H9 (cell line): ENCODE measurements at regions not wholly inside any gene's neighbourhood (a gene's known extent, or its start where the extent isn't known, plus 50 kb on each side); places are given as distances from the start of the nearest gene placed in this dataset.

Source experiments
- DNase-seq: peaks from one replicate; pipeline ENCODE4 v3.0.0-alpha.2; 2017
- H2AFZ ChIP-seq: one replicate; pipeline ENCODE4 v1.6.1; 2013; ENCODE audit warnings: mild to moderate bottlenecking, low read length, control low read depth, moderate library complexity
- H2AK5ac ChIP-seq: 2 replicates; pipeline ENCODE4 v1.6.1; 2013; ENCODE audit warnings: low read length, control low read depth, mixed read lengths; ENCODE audit not compliant: insufficient read length
- H2BK120ac ChIP-seq: one replicate; pipeline ENCODE4 v1.6.1; 2013; ENCODE audit warnings: low read depth, mild to moderate bottlenecking, low read length, control low read depth, inconsistent platforms; ENCODE audit not compliant: poor library complexity, severe bottlenecking
- H2BK12ac ChIP-seq: 2 replicates; pipeline ENCODE4 v1.6.1; 2013; ENCODE audit warnings: low read length, control low read depth, mixed read lengths, low read depth; ENCODE audit not compliant: insufficient read length
- H2BK15ac ChIP-seq: 2 replicates; pipeline ENCODE4 v1.6.1; 2013; ENCODE audit warnings: low read depth, low read length, control low read depth
- H2BK20ac ChIP-seq: one replicate; pipeline ENCODE4 v1.6.1; 2013; ENCODE audit warnings: low read depth, mild to moderate bottlenecking, low read length, control low read depth, inconsistent platforms; ENCODE audit not compliant: poor library complexity, severe bottlenecking
- H2BK5ac ChIP-seq: 2 replicates; pipeline ENCODE4 v1.6.1; 2013; ENCODE audit warnings: low read length, control low read depth, mixed read lengths; ENCODE audit not compliant: insufficient read length
- H3K14ac ChIP-seq: 2 replicates; pipeline ENCODE4 v1.6.1; 2013; ENCODE audit warnings: low read length, control low read depth; ENCODE audit not compliant: insufficient read depth
- H3K18ac ChIP-seq: 2 replicates; pipeline ENCODE4 v1.6.1; 2013; ENCODE audit warnings: low read depth, mild to moderate bottlenecking, mixed read lengths, low read length, control low read depth; ENCODE audit not compliant: insufficient read length
- H3K23ac ChIP-seq: 2 replicates; pipeline ENCODE4 v1.6.1; 2013; ENCODE audit warnings: low read length, control low read depth, mixed read lengths, low read depth; ENCODE audit not compliant: insufficient read length
- H3K23me2 ChIP-seq: 2 replicates; pipeline ENCODE4 v1.6.1; 2013; ENCODE audit warnings: low read depth, mild to moderate bottlenecking, mixed read lengths, low read length, control low read depth; ENCODE audit not compliant: insufficient read length, poor library complexity, severe bottlenecking
- H3K27ac ChIP-seq: 2 replicates; pipeline ENCODE4 v1.5.1; 2013; ENCODE audit warnings: low read length, control low read depth, mixed read lengths, low read depth; ENCODE audit not compliant: insufficient read length
- H3K27me3 ChIP-seq: 2 replicates; pipeline ENCODE4 v1.6.1; 2013; ENCODE audit warnings: low read length, control low read depth, inconsistent platforms; ENCODE audit not compliant: insufficient read depth
- H3K4ac ChIP-seq: 2 replicates; pipeline ENCODE4 v1.6.1; 2013; ENCODE audit warnings: low read depth, mild to moderate bottlenecking, control low read depth, inconsistent platforms, low read length, moderate library complexity
- H3K4me1 ChIP-seq: 2 replicates; pipeline ENCODE4 v1.6.1; 2013; ENCODE audit warnings: low read length, control low read depth, inconsistent platforms; ENCODE audit not compliant: insufficient read depth
- H3K4me2 ChIP-seq: 2 replicates; pipeline ENCODE4 v1.6.1; 2013; ENCODE audit warnings: low read length, control low read depth, mixed read lengths; ENCODE audit not compliant: insufficient read length, insufficient read depth
- H3K56ac ChIP-seq: 2 replicates; pipeline ENCODE4 v1.6.1; 2013; ENCODE audit warnings: low read depth, mild to moderate bottlenecking, mixed read lengths, low read length, control low read depth; ENCODE audit not compliant: insufficient read length
- H3K79me1 ChIP-seq: 2 replicates; pipeline ENCODE4 v1.6.1; 2013; ENCODE audit warnings: low read depth, mild to moderate bottlenecking, moderate library complexity, low read length, control low read depth, inconsistent platforms; ENCODE audit not compliant: insufficient read depth, poor library complexity, severe bottlenecking
- H3K79me2 ChIP-seq: 2 replicates; pipeline ENCODE4 v1.6.1; 2013; ENCODE audit warnings: low read length, control low read depth, inconsistent platforms; ENCODE audit not compliant: insufficient read depth
- H3K9ac ChIP-seq: 2 replicates; pipeline ENCODE4 v1.6.1; 2013; ENCODE audit warnings: low read length, control low read depth, mixed read lengths; ENCODE audit not compliant: insufficient read length; ENCODE audit errors: extremely low read depth
- H3K9me3 ChIP-seq: one replicate; pipeline ENCODE4 v1.6.1; 2013; ENCODE audit warnings: low read depth, low read length, inconsistent platforms; ENCODE audit not compliant: control insufficient read depth
- H3T11ph ChIP-seq: one replicate; pipeline ENCODE4 v1.6.1; 2013; ENCODE audit warnings: mild to moderate bottlenecking, low read length, control low read depth, inconsistent platforms
- H4K20me1 ChIP-seq: one replicate; pipeline ENCODE4 v1.6.1; 2013; ENCODE audit not compliant: control insufficient read depth, insufficient read length, insufficient read depth
- H4K5ac ChIP-seq: 2 replicates; pipeline ENCODE4 v1.6.1; 2013; ENCODE audit warnings: low read depth, mild to moderate bottlenecking, mixed read lengths, low read length, control low read depth; ENCODE audit not compliant: insufficient read length
- H4K8ac ChIP-seq: replicated peaks from 2 replicates; pipeline ENCODE4 v1.6.1; 2013; ENCODE audit warnings: low read length, control low read depth, mixed read lengths, low read depth; ENCODE audit not compliant: insufficient read length
- H4K91ac ChIP-seq: 2 replicates; pipeline ENCODE4 v1.6.1; 2013; ENCODE audit warnings: low read depth, mild to moderate bottlenecking, moderate library complexity, mixed read lengths, low read length, control low read depth; ENCODE audit not compliant: insufficient read length
- H3K27ac Mint-ChIP-seq, 3 experiments: 2 replicates in 2 of 3; 3 replicates in 1 of 3; pipeline ENCODE4 v1.8.0; 2020 to 2021; ENCODE audit warnings: mixed read lengths in 3 of 3, mild to moderate bottlenecking in 1 of 3, moderate library complexity in 1 of 3
- H3K27me3 Mint-ChIP-seq: 2 replicates; pipeline ENCODE4 v1.8.0; 2021; ENCODE audit warnings: low read depth, mild to moderate bottlenecking, moderate library complexity, mixed read lengths
- H3K36me3 Mint-ChIP-seq, 3 experiments: 2 replicates in 2 of 3; 3 replicates in 1 of 3; pipeline ENCODE4 v1.8.0; 2020 to 2021; ENCODE audit warnings: low read depth in 3 of 3, mixed read lengths in 3 of 3; ENCODE audit not compliant: insufficient read depth in 1 of 3
- H3K4me1 Mint-ChIP-seq, 2 experiments: 2 replicates each; pipeline ENCODE4 v1.8.0; 2020; ENCODE audit warnings: mixed read lengths in 2 of 2
- H3K4me3 Mint-ChIP-seq, 2 experiments: 2 replicates in 1 of 2; 3 replicates in 1 of 2; pipeline ENCODE4 v1.8.0; 2020 to 2021; ENCODE audit warnings: mild to moderate bottlenecking in 2 of 2, mixed read lengths in 2 of 2, moderate library complexity in 1 of 2
- H3K9me3 Mint-ChIP-seq, 2 experiments: 2 replicates in 1 of 2; 3 replicates in 1 of 2; pipeline ENCODE4 v1.8.0; 2020; ENCODE audit warnings: mild to moderate bottlenecking in 2 of 2, mixed read lengths in 2 of 2, moderate library complexity in 1 of 2
- CTCF ChIP-seq: fragments of 200-600 bp; sonication (generic); conservative IDR thresholded peaks from 3 replicates; pipeline ENCODE4 v1.8.0; 2021; ENCODE audit warnings: antibody characterized with exemption, mild to moderate bottlenecking
- WGBS: extraction: QIAGEN DNeasy Blood & Tissue Kit; methylation state at CpG from one replicate; pipeline ENCODE4 v1.1.7; 2013; ENCODE audit warnings: missing lambda C conversion rate, low lambda C conversion rate, mixed read lengths; ENCODE audit not compliant: insufficient read length; ENCODE audit errors: extremely low coverage; 5-methylcytosine and 5-hydroxymethylcytosine counted together

GRCh38 chr4:45120163-45120562 is 393.8 kb upstream of the GNPDA2 start:
- H4K5ac ChIP-seq: no peak overlapping the region
- no peaks in the 10 kb centered on the region for H3K4me1 ChIP-seq
- H3K4ac ChIP-seq: no peak overlapping the region
- WGBS: no CpG with 5 or more reads among the region's 3 CpGs
- H3K4me2 ChIP-seq: no peak overlapping the region
- no peak overlapping the region for H2AK5ac ChIP-seq
- no peak overlapping the region for H2AFZ ChIP-seq
- H4K8ac ChIP-seq: no peak overlapping the region
- no peak overlapping the region for H3K27ac ChIP-seq
- Mint-ChIP-seq H3K4me3 (no peak overlapping the region), H3K27ac (no peak overlapping the region), H3K36me3 (no peaks in the 10 kb centered on the region), H3K9me3 (no peaks in the 10 kb centered on the region; a peak in 1 of 5 replicates), H3K27me3 (no peaks in the 10 kb centered on the region), H3K4me1 (no peaks in the 10 kb centered on the region)
- H3K9me3 ChIP-seq: no peaks in the 10 kb centered on the region
- H3K27me3 ChIP-seq: no peaks in the 10 kb centered on the region
- H2BK5ac ChIP-seq: no peak overlapping the region
- H3T11ph ChIP-seq: no peak overlapping the region
- no peak overlapping the region for H3K14ac ChIP-seq
- no peak for TF ChIP-seq CTCF
- H4K91ac ChIP-seq: no peak overlapping the region
- H3K79me2 ChIP-seq: no peaks in the 10 kb centered on the region
- H3K79me1 ChIP-seq: no peaks in the 10 kb centered on the region
- no peak overlapping the region for H2BK120ac ChIP-seq
- no peak overlapping the region for H3K18ac ChIP-seq
- H4K20me1 ChIP-seq: no peaks in the 10 kb centered on the region
- H3K23me2 ChIP-seq: no peaks in the 10 kb centered on the region
- H2BK12ac ChIP-seq: no peak overlapping the region
- no peak overlapping the region for H2BK20ac ChIP-seq
- no peak overlapping the region for H3K23ac ChIP-seq
- H3K56ac ChIP-seq: no peak overlapping the region
- no peak overlapping the region for H2BK15ac ChIP-seq
- no peak for DNase-seq
- H3K9ac ChIP-seq: no peak overlapping the region
